MM.1S (cell line): ENCODE measurements at regions not wholly inside any gene's neighbourhood (a gene's known extent, or its start where the extent isn't known, plus 50 kb on each side); places are given as distances from the start of the nearest gene placed in this dataset.

Experiments
- CTCF ChIP-seq: fragments of 300-600 bp; sonication (generic); IDR thresholded peaks from 2 replicates; pipeline ENCODE4 v1.5.1; 2016; ENCODE audit warnings: antibody characterized with exemption, low read length, mixed read lengths
- EZH2phosphoT487 ChIP-seq: fragments of 300-600 bp; sonication (generic); IDR thresholded peaks from 2 replicates; pipeline ENCODE4 v1.6.1; 2018; ENCODE audit warnings: antibody characterized with exemption, low read length

- TF ChIP-seq CTCF, result no peak
- no peak for TF ChIP-seq EZH2phosphoT487
These were observed 98.9 kb upstream of the SRSF6 start for GRCh38 chr20:43358811-43359210.
